ENCODE measurements at regions not wholly inside any gene's neighbourhood (a gene's known extent, or its start where the extent isn't known, plus 50 kb on each side); places are given as distances from the start of the nearest gene placed in this dataset.

GRCh38 chr17:77908501-77908900 lies 50.0 kb upstream of the TNRC6C start:
- TF ChIP-seq EP300 (IDR thresholded peaks at IDR 0.05; ENCODE audit: borderline replicate concordance): no peak
- TF ChIP-seq TAF1 (IDR thresholded peaks at IDR 0.05; ENCODE audit: low read depth): no peak

Measured in Ishikawa (cell line).